GM23338 (cell line): ENCODE measurements at regions not wholly inside any gene's neighbourhood (a gene's known extent, or its start where the extent isn't known, plus 50 kb on each side); places are given as distances from the start of the nearest gene placed in this dataset.

Experiments
- CREB1 ChIP-seq: fragments of 250-450 bp; sonication (Bioruptor Pico); IDR thresholded peaks from 2 replicates; pipeline ENCODE4 v1.5.0; 2020; ENCODE audit warnings: low read depth, mild to moderate bottlenecking, moderate library complexity
- ETS1 ChIP-seq: IDR thresholded peaks from 2 replicates; pipeline ENCODE4 v1.6.1; 2016; ENCODE audit warnings: antibody characterized with exemption
- EZH2 ChIP-seq: fragments of 200-600 bp; sonication (generic); IDR thresholded peaks from one replicate; pipeline ENCODE4 v1.8.0; 2017; ENCODE audit warnings: antibody characterized with exemption, mild to moderate bottlenecking, low read depth; ENCODE audit not compliant: unreplicated experiment
- EZH2phosphoT487 ChIP-seq: fragments of 200-600 bp; sonication (generic); IDR thresholded peaks from one replicate; pipeline ENCODE4 v1.8.1; 2018; ENCODE audit warnings: antibody characterized with exemption; ENCODE audit not compliant: unreplicated experiment
- JUNB ChIP-seq: IDR thresholded peaks from one replicate; pipeline ENCODE4 v1.6.1; 2016; ENCODE audit warnings: antibody characterized with exemption; ENCODE audit not compliant: unreplicated experiment
- NANOG ChIP-seq: IDR thresholded peaks from 2 replicates; pipeline ENCODE4 v1.6.1; 2016; ENCODE audit warnings: antibody characterized with exemption, borderline replicate concordance
- POLR2AphosphoS5 ChIP-seq: IDR thresholded peaks from 2 replicates; pipeline ENCODE4 v1.6.1; 2016; ENCODE audit warnings: antibody characterized with exemption, low read depth
- ZNF114 ChIP-seq: fragments of 250-450 bp; sonication (Bioruptor Pico); IDR thresholded peaks from 2 replicates; pipeline ENCODE4 v1.5.0; 2020; ENCODE audit warnings: mild to moderate bottlenecking, moderate library complexity
- ZNF331 ChIP-seq: fragments of 250-450 bp; sonication (Bioruptor Pico); IDR thresholded peaks from 2 replicates; pipeline ENCODE4 v1.5.0; 2020; ENCODE audit warnings: low read depth, mild to moderate bottlenecking, moderate library complexity
- ZNF462 ChIP-seq: fragments of 250-450 bp; sonication (Bioruptor Pico); IDR thresholded peaks from 2 replicates; pipeline ENCODE4 v1.5.0; 2020; ENCODE audit warnings: mild to moderate bottlenecking, moderate library complexity
- TF ChIP-seq, protein P1 (sequence below), 2 experiments: fragments of 200-600 bp in 1 of 2; sonication (generic) in 1 of 2; conservative IDR thresholded peaks; 2 replicates each; pipeline versions ENCODE4 v1.5.1 to v1.6.1; 2016 to 2017; ENCODE audit warnings: antibody characterized with exemption in 2 of 2, low read depth in 2 of 2, mild to moderate bottlenecking in 2 of 2, moderate library complexity in 1 of 2
- TF ChIP-seq, protein P2 (sequence below): IDR thresholded peaks from one replicate; pipeline ENCODE4 v1.6.1; 2018; ENCODE audit warnings: antibody characterized with exemption; ENCODE audit not compliant: unreplicated experiment

- TF ChIP-seq, protein P1, sequence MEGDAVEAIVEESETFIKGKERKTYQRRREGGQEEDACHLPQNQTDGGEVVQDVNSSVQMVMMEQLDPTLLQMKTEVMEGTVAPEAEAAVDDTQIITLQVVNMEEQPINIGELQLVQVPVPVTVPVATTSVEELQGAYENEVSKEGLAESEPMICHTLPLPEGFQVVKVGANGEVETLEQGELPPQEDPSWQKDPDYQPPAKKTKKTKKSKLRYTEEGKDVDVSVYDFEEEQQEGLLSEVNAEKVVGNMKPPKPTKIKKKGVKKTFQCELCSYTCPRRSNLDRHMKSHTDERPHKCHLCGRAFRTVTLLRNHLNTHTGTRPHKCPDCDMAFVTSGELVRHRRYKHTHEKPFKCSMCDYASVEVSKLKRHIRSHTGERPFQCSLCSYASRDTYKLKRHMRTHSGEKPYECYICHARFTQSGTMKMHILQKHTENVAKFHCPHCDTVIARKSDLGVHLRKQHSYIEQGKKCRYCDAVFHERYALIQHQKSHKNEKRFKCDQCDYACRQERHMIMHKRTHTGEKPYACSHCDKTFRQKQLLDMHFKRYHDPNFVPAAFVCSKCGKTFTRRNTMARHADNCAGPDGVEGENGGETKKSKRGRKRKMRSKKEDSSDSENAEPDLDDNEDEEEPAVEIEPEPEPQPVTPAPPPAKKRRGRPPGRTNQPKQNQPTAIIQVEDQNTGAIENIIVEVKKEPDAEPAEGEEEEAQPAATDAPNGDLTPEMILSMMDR (conservative IDR thresholded peaks at IDR 0.05; ENCODE audit: low read depth in 2 of 2), result no peak
- no peak for TF ChIP-seq EZH2phosphoT487
- no peak for TF ChIP-seq POLR2AphosphoS5
- no peak for TF ChIP-seq CREB1
- no peak for TF ChIP-seq EZH2
- TF ChIP-seq, protein P2, sequence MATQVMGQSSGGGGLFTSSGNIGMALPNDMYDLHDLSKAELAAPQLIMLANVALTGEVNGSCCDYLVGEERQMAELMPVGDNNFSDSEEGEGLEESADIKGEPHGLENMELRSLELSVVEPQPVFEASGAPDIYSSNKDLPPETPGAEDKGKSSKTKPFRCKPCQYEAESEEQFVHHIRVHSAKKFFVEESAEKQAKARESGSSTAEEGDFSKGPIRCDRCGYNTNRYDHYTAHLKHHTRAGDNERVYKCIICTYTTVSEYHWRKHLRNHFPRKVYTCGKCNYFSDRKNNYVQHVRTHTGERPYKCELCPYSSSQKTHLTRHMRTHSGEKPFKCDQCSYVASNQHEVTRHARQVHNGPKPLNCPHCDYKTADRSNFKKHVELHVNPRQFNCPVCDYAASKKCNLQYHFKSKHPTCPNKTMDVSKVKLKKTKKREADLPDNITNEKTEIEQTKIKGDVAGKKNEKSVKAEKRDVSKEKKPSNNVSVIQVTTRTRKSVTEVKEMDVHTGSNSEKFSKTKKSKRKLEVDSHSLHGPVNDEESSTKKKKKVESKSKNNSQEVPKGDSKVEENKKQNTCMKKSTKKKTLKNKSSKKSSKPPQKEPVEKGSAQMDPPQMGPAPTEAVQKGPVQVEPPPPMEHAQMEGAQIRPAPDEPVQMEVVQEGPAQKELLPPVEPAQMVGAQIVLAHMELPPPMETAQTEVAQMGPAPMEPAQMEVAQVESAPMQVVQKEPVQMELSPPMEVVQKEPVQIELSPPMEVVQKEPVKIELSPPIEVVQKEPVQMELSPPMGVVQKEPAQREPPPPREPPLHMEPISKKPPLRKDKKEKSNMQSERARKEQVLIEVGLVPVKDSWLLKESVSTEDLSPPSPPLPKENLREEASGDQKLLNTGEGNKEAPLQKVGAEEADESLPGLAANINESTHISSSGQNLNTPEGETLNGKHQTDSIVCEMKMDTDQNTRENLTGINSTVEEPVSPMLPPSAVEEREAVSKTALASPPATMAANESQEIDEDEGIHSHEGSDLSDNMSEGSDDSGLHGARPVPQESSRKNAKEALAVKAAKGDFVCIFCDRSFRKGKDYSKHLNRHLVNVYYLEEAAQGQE, result no peak
- no peak for TF ChIP-seq JUNB
- no peak for TF ChIP-seq ETS1
- no peak for TF ChIP-seq NANOG
- no peak for TF ChIP-seq ZNF114 (CRISPR knock-in tag)
- no peak for TF ChIP-seq ZNF462 (CRISPR knock-in tag)
- no peak for TF ChIP-seq ZNF331
Measured at GRCh38 chr12:105862163-105862821, 276.5 kb downstream of the NUAK1 start.
